VCaP (cell line): ENCODE measurements at regions not wholly inside any gene's neighbourhood (a gene's known extent, or its start where the extent isn't known, plus 50 kb on each side); places are given as distances from the start of the nearest gene placed in this dataset.
"Not testable (repeated sequence)": the region's sequence is repeated elsewhere in the genome, so short reads cannot be mapped to it uniquely, and the experiment has no call there.

ENCODE experiments used
- H3K27ac ChIP-seq: fragments of 450-650 bp; 2 replicates; pipeline ENCODE4 v1.5.1; 2017
- CTCF ChIP-seq: fragments of 450-650 bp; conservative IDR thresholded peaks from 2 replicates; pipeline ENCODE4 v1.5.1; 2017; ENCODE audit warnings: mild to moderate bottlenecking, moderate library complexity

DNA sequence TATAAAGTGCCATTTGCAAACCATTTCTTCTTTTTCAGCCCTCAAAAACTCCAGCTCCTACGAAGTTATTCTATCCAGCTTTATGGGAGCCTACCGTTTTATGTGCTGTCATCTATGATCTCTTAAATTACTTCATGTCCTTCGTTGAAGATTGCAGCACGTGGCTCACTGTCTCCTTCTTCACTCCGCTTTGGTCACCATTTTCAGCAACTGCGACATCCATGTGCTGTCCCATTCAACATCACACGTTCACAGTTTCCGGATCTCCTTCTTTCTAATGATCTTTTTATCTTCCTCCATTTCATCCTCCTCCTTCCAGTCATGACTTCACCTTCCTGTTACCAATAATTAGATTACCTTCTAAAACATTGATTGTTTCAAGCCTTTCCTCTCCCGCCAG is 143.3 kb upstream of the KRAS start:
- no peak overlapping the region for H3K27ac ChIP-seq
- TF ChIP-seq CTCF = no peak

- not testable (repeated sequence) for H3K27ac ChIP-seq
Observed at GRCh38 chr12:25391346-25391745, 140.6 kb upstream of the KRAS start.

DNA sequence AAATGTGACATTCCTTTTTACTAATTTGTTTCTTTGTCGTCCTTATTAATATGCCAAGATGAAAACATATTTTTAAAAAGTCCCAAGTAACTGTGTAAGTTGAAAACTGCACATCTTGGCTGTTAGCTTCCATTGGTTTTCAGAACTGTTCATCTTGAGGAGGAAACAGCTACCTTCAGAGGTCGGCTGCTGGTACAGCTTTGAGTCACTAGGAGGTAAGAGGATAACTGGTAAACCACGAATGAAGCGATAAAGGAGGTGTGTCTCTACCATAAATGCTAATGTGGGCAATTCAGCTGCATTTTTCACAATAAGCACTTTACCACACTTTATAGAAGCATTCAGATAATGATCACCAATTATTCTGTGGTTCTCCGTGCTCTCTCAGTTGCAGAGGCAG is 137.5 kb upstream of the KRAS start:
- H3K27ac ChIP-seq = no peak overlapping the region
- no peak for TF ChIP-seq CTCF

GRCh38 chr12:25387732-25388050 is 137.0 kb upstream of the KRAS start:
- peak; percentile 66 for TF ChIP-seq CTCF
- no peak overlapping the region for H3K27ac ChIP-seq

DNA sequence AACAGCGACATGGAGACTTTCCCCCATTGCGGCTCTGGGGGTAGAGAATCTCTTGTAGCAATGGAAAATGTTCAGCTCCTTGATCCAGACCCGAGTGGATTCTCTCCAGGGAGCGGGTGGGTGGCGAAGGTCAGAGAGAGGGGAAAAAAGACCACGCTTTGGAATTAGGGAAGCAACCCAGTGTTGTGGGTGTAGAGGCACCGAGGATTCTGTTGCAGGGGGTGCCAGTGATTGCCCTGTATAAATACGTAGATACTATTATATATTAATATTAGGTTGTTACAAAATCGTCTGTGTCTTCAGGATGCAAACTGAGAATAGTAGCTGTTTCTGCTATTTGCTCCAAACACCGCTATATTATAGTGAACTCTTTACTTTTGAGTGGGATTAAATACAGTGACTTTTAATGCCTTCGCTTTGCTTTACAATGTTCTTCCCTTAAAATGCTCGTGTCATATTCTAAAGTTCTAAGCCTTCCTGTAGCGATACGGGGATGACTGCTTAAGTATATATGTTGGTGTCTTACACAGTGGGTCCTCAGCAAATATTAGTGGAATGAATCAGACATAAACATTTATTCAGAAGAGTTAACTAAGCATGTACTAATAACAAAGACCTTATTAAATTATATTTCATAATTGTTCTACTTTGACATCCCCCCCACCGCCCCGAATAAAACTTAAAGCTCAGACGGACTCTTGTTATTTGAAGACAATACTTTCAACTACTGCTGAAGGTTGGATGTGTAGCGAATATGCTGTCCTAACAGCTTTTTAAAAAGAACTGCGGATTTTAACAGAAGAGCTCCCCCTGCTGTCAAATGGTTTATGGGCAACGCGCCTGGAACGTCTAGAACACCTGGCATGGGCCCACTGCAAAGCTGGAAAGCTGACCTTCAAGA is 136.4 kb upstream of the KRAS start:
- H3K27ac ChIP-seq = peak overlapping the region; percentile 85
- TF ChIP-seq CTCF = peak; percentile 91

GRCh38 chr12:25384893-25385248 is 134.1 kb upstream of the KRAS start:
- TF ChIP-seq CTCF = no peak

DNA sequence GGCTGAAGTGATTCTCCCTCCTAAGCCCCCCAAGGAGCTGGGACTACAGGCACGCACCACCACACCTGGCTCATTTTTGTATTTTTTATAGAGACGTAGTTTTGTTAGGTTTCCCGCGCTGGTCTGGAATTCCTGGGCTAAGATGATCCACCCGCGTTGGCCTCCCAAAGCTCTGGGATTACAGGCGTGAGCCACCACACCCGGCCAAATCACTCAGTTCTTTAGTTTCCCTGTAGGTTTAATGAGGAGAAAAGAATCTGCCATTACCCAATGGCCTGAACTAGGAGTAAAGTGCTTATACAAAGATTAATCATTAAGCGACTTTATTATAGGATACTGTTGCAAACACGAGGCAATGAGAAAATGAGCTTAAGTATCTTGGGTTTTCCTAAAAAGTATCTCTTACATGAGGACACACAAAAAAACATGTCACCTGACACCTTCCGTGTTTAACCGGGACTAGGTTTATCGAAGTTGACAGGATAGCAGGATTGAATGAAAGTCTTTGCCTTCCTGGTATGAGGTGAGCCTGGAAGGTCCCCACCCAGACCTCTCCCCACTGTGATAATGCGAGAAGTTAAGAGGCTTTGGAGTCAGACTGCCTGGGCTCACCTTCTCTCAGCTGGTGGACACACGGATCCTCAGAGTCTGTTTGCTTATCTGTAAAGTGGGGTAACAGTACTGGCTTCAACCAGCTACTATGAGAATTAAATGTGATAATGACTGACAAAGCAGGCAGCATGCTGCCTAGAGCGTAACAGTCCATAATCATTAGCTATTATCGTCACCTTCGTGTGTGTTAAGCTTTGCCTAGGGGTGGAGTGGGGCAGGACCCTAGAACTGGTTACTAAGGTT is 133.5 kb upstream of the KRAS start:
- H3K27ac ChIP-seq = peak overlapping the region; percentile 85; the same call in 1 of the 2 replicates

More at GRCh38 chr12:25384893-25385248, 134.1 kb upstream of the KRAS start:
- H3K27ac ChIP-seq = peak overlapping the region; percentile 85

More for the DNA sequence above, 133.5 kb upstream of the KRAS start:
- TF ChIP-seq CTCF = no peak
